ENCODE measurements at regions not wholly inside any gene's neighbourhood (a gene's known extent, or its start where the extent isn't known, plus 50 kb on each side); places are given as distances from the start of the nearest gene placed in this dataset.

- Histone ChIP-seq H3K36me3 (ENCODE audit: control insufficient read depth, insufficient read depth, low read length) (no peaks in the 10 kb centered on the region), H3K27me3 (ENCODE audit: control insufficient read depth, insufficient read depth, low read length) (no peaks in the 10 kb centered on the region), H3K4me3 (ENCODE audit: low read depth, low read length) (no peak overlapping the region)
- no peak for TF ChIP-seq CTCF (IDR thresholded peaks at IDR 0.05; ENCODE audit: insufficient read depth, low read length, poor library complexity, severe bottlenecking)
- DNase-seq (ENCODE audit: low read depth): no peak
Observed at GRCh38 chr3:15942462-15942861, 144.7 kb upstream of the ANKRD28 start.

- Histone ChIP-seq H3K27me3 (ENCODE audit: control insufficient read depth, insufficient read depth, low read length) (no peaks in the 10 kb centered on the region), H3K4me3 (ENCODE audit: low read depth, low read length) (no peak overlapping the region), H3K36me3 (ENCODE audit: control insufficient read depth, insufficient read depth, low read length) (no peaks in the 10 kb centered on the region)
- DNase-seq (ENCODE audit: low read depth): no peak
- TF ChIP-seq CTCF (IDR thresholded peaks at IDR 0.05; ENCODE audit: insufficient read depth, low read length, poor library complexity, severe bottlenecking): no peak
Observed at GRCh38 chr3:15942936-15943335, 145.2 kb upstream of the ANKRD28 start.

GRCh38 chr3:15948388-15948787 lies 150.6 kb upstream of the ANKRD28 start:
- no peaks in the 10 kb centered on the region for H3K36me3 ChIP-seq (ENCODE audit: control insufficient read depth, insufficient read depth, low read length)
- TF ChIP-seq CTCF (IDR thresholded peaks at IDR 0.05; ENCODE audit: insufficient read depth, low read length, poor library complexity, severe bottlenecking): no peak
- DNase-seq (ENCODE audit: low read depth): no peak
- no peak overlapping the region for H3K4me3 ChIP-seq (ENCODE audit: low read depth, low read length)
- no peaks in the 10 kb centered on the region for H3K27me3 ChIP-seq (ENCODE audit: control insufficient read depth, insufficient read depth, low read length)

GRCh38 chr3:15952543-15953175 lies 154.9 kb upstream of the ANKRD28 start:
- no peak for TF ChIP-seq CTCF (IDR thresholded peaks at IDR 0.05; ENCODE audit: insufficient read depth, low read length, poor library complexity, severe bottlenecking)
- H3K27me3 ChIP-seq (ENCODE audit: control insufficient read depth, insufficient read depth, low read length): no peaks in the 10 kb centered on the region
- no peaks in the 10 kb centered on the region for H3K36me3 ChIP-seq (ENCODE audit: control insufficient read depth, insufficient read depth, low read length)
- DNase-seq (ENCODE audit: low read depth): no peak
- no peak overlapping the region for H3K4me3 ChIP-seq (ENCODE audit: low read depth, low read length)

GRCh38 chr3:15953841-15954240 lies 156.1 kb upstream of the ANKRD28 start:
- no peak overlapping the region for H3K4me3 ChIP-seq (ENCODE audit: low read depth, low read length)
- H3K36me3 ChIP-seq (ENCODE audit: control insufficient read depth, insufficient read depth, low read length): no peaks in the 10 kb centered on the region
- no peak for DNase-seq (ENCODE audit: low read depth)
- H3K27me3 ChIP-seq (ENCODE audit: control insufficient read depth, insufficient read depth, low read length): no peaks in the 10 kb centered on the region
- TF ChIP-seq CTCF (IDR thresholded peaks at IDR 0.05; ENCODE audit: insufficient read depth, low read length, poor library complexity, severe bottlenecking): no peak

- no peaks in the 10 kb centered on the region for H3K36me3 ChIP-seq (ENCODE audit: control insufficient read depth, insufficient read depth, low read length)
- H3K4me3 ChIP-seq (ENCODE audit: low read depth, low read length): no peak overlapping the region
- no peak for TF ChIP-seq CTCF (IDR thresholded peaks at IDR 0.05; ENCODE audit: insufficient read depth, low read length, poor library complexity, severe bottlenecking)
- no peak for DNase-seq (ENCODE audit: low read depth)
- no peaks in the 10 kb centered on the region for H3K27me3 ChIP-seq (ENCODE audit: control insufficient read depth, insufficient read depth, low read length)
Observed at GRCh38 chr3:15955968-15956367, 158.2 kb upstream of the ANKRD28 start.
